ENCODE measurements at regions not wholly inside any gene's neighbourhood (a gene's known extent, or its start where the extent isn't known, plus 50 kb on each side); places are given as distances from the start of the nearest gene placed in this dataset.

- intact Hi-C loops (cut with micrococcal nuclease): no loop called here
- DNase-seq (no peak), ATAC-seq (ENCODE audit: low read depth) (no peak)
- ChIA-PET CTCF (no interaction called here), POLR2A (no interaction called here)
- H3K9me3 Mint-ChIP-seq (ENCODE audit: insufficient read depth): no peaks in the 10 kb centered on the region
- no peaks in the 10 kb centered on the region for H3K4me1 Mint-ChIP-seq
- WGBS (ENCODE audit: insufficient coverage): no CpG with 5 or more reads among the region's 1 CpG
- Histone ChIP-seq H3K9ac (ENCODE audit: low read length) (no peak overlapping the region), H3K4me3 (ENCODE audit: control extremely low read depth in 1 of 5, extremely low read depth in 1 of 5, insufficient read depth in 1 of 5, low read depth in 2 of 5, low read length in 4 of 5) (no peak overlapping the region), H3K36me3 (replicated peaks in 1 of 2; ENCODE audit: control extremely low read depth in 1 of 2, control insufficient read depth in 1 of 2, extremely low read depth in 1 of 2, insufficient read depth in 2 of 2, low read length in 1 of 2) (no peaks in the 10 kb centered on the region), H4K20me1 (ENCODE audit: control insufficient read depth, insufficient read depth, low read length, poor library complexity, severe bottlenecking) (no peaks in the 10 kb centered on the region), H3K27ac (ENCODE audit: low read length in 2 of 2) (no peak overlapping the region), H3K4me1 (ENCODE audit: control insufficient read depth in 2 of 2, insufficient read depth in 2 of 2, low read length in 2 of 2) (no peaks in the 10 kb centered on the region), H3K79me2 (ENCODE audit: control insufficient read depth, insufficient read depth, low read length) (no peaks in the 10 kb centered on the region), H3K27me3 (replicated peaks in 1 of 4; ENCODE audit: control extremely low read depth in 1 of 4, control insufficient read depth in 3 of 4, insufficient read depth in 4 of 4, low read length in 3 of 4) (no peaks in the 10 kb centered on the region), H2AFZ (ENCODE audit: insufficient read depth, low read depth, low read length, poor library complexity, severe bottlenecking) (no peak overlapping the region), H3K4me2 (replicated peaks; ENCODE audit: low read depth, low read length, poor library complexity, severe bottlenecking) (no peak overlapping the region), H3K9me3 (ENCODE audit: control extremely low read depth in 1 of 3, control insufficient read depth in 2 of 3, insufficient read depth in 1 of 3, low read length in 2 of 3) (no peaks in the 10 kb centered on the region)
- no peaks in the 10 kb centered on the region for H3K27me3 Mint-ChIP-seq
- H3K4me3 Mint-ChIP-seq: no peak overlapping the region
- TF ChIP-seq EZH2 (IDR thresholded peaks at IDR 0.05; ENCODE audit: borderline replicate concordance, insufficient read depth, low read depth, low read length, poor library complexity, severe bottlenecking) (no peak), CTCF (IDR thresholded peaks at IDR 0.05) (no peak)
- no peak overlapping the region for H3K27ac Mint-ChIP-seq
These were observed 1253.7 kb downstream of the LRFN5 start for GRCh38 chr14:42860371-42860770.

DNA sequence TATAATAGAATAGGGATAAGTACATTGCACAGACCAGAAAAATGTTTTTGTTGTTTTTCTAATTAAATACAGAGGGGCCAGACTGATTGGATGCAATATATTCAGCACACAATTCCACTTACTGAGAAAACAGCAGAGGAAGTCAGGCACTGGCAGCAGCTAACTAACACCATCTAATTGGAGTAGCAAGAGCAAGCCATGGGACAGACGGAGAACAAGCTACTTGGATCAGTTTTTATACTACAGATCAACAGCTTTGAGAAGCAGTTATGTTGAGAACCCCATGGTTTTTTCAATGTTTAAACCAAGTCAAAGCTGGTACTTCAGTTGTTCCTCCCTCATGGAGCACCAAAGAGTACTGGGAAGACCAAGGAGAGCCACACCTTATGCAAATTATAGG, 1249.4 kb downstream of the LRFN5 start:
- no peaks in the 10 kb centered on the region for H3K4me1 ChIP-seq (ENCODE audit: control insufficient read depth in 2 of 2, insufficient read depth in 2 of 2, low read length in 2 of 2)
- no peaks in the 10 kb centered on the region for H3K27me3 ChIP-seq (replicated peaks in 1 of 4; ENCODE audit: control extremely low read depth in 1 of 4, control insufficient read depth in 3 of 4, insufficient read depth in 4 of 4, low read length in 3 of 4)
- H2AFZ ChIP-seq (ENCODE audit: insufficient read depth, low read depth, low read length, poor library complexity, severe bottlenecking): no peak overlapping the region
- Mint-ChIP-seq H3K4me3 (no peak overlapping the region), H3K27ac (no peak overlapping the region), H3K4me1 (peaks cover 11% of the 10 kb centered on the region), H3K27me3 (no peaks in the 10 kb centered on the region), H3K9me3 (ENCODE audit: insufficient read depth) (no peaks in the 10 kb centered on the region)
- no peak overlapping the region for H3K4me3 ChIP-seq (ENCODE audit: control extremely low read depth in 1 of 5, extremely low read depth in 1 of 5, insufficient read depth in 1 of 5, low read depth in 2 of 5, low read length in 4 of 5)
- no peak for DNase-seq
- H3K36me3 ChIP-seq (replicated peaks in 1 of 2; ENCODE audit: control extremely low read depth in 1 of 2, control insufficient read depth in 1 of 2, extremely low read depth in 1 of 2, insufficient read depth in 2 of 2, low read length in 1 of 2): no peaks in the 10 kb centered on the region
- CTCF ChIA-PET: no interaction called here
- no peak for ATAC-seq (ENCODE audit: low read depth)
- H3K9ac ChIP-seq (ENCODE audit: low read length): no peak overlapping the region
- H3K4me2 ChIP-seq (replicated peaks; ENCODE audit: low read depth, low read length, poor library complexity, severe bottlenecking): no peak overlapping the region
- H3K27ac ChIP-seq (ENCODE audit: low read length in 2 of 2): no peak overlapping the region
- no peaks in the 10 kb centered on the region for H3K9me3 ChIP-seq (ENCODE audit: control extremely low read depth in 1 of 3, control insufficient read depth in 2 of 3, insufficient read depth in 1 of 3, low read length in 2 of 3)
- TF ChIP-seq EZH2 (IDR thresholded peaks at IDR 0.05; ENCODE audit: borderline replicate concordance, insufficient read depth, low read depth, low read length, poor library complexity, severe bottlenecking) (no peak), CTCF (IDR thresholded peaks at IDR 0.05) (no peak)
- no peaks in the 10 kb centered on the region for H4K20me1 ChIP-seq (ENCODE audit: control insufficient read depth, insufficient read depth, low read length, poor library complexity, severe bottlenecking)
- 100% methylated on average over 1 of the region's 1 CpG for WGBS (ENCODE audit: insufficient coverage)
- intact Hi-C loops (cut with micrococcal nuclease): no loop called here
- POLR2A ChIA-PET: no interaction called here
- no peaks in the 10 kb centered on the region for H3K79me2 ChIP-seq (ENCODE audit: control insufficient read depth, insufficient read depth, low read length)

Measured in B cell (primary cell).